GM12891 (cell line): ENCODE measurements at regions not wholly inside any gene's neighbourhood (a gene's known extent, or its start where the extent isn't known, plus 50 kb on each side); places are given as distances from the start of the nearest gene placed in this dataset.

ENCODE experiments used
- POLR2A ChIP-seq: IDR thresholded peaks from 2 replicates; pipeline ENCODE4 v1.6.1; 2011; ENCODE audit warnings: low read depth, low read length, control low read depth
- POLR2AphosphoS5 ChIP-seq: IDR thresholded peaks from 2 replicates; pipeline ENCODE4 v1.6.1; 2011; ENCODE audit warnings: low read depth, low read length, control low read depth
- TAF1 ChIP-seq: IDR thresholded peaks from 2 replicates; pipeline ENCODE4 v1.6.1; 2011; ENCODE audit warnings: low read depth, low read length, control low read depth

- TF ChIP-seq POLR2AphosphoS5 (no peak), POLR2A (no peak), TAF1 (no peak)
Measured at GRCh38 chr7:84461093-84461492, 266.5 kb upstream of the SEMA3A start.
